CD14-positive monocyte (primary cell): ENCODE measurements at regions not wholly inside any gene's neighbourhood (a gene's known extent, or its start where the extent isn't known, plus 50 kb on each side); places are given as distances from the start of the nearest gene placed in this dataset.

Experiments used
- DNase-seq, 3 donors: peaks; one replicate each; pipeline ENCODE4 v3.0.0-alpha.2; 2011 to 2022
- H2AFZ ChIP-seq: 2 replicates; pipeline ENCODE4 v1.6.0; 2012; ENCODE audit warnings: mild to moderate bottlenecking, low read depth, low read length, inconsistent platforms; ENCODE audit not compliant: insufficient read depth, poor library complexity, severe bottlenecking
- H3K27ac ChIP-seq, 2 donors: 1 replicate in 1 of 2; 2 replicates in 1 of 2; pipeline ENCODE4 v1.5.1; 2012 to 2013; ENCODE audit warnings: low read length in 2 of 2, control low read depth in 1 of 2, inconsistent platforms in 1 of 2, low read depth in 1 of 2, mild to moderate bottlenecking in 1 of 2
- H3K27me3 ChIP-seq, 2 donors: one replicate each; pipeline versions ENCODE4 v1.6.0 to v1.6.1; 2011 to 2013; ENCODE audit warnings: low read length in 2 of 2; ENCODE audit not compliant: control insufficient read depth in 2 of 2, insufficient read depth in 2 of 2
- H3K36me3 ChIP-seq, 2 donors: replicated peaks in 1 of 2; 1 replicate in 1 of 2; 2 replicates in 1 of 2; pipeline versions ENCODE4 v1.5.1 to v1.6.1; 2012 to 2013; ENCODE audit warnings: low read length in 2 of 2, control low read depth in 1 of 2, inconsistent platforms in 1 of 2, mild to moderate bottlenecking in 1 of 2; ENCODE audit not compliant: insufficient read depth in 2 of 2, control insufficient read depth in 1 of 2
- H3K4me1 ChIP-seq, 2 donors: 1 replicate in 1 of 2; 2 replicates in 1 of 2; pipeline versions ENCODE4 v1.5.1 to v1.6.1; 2012 to 2013; ENCODE audit warnings: low read length in 2 of 2, control low read depth in 1 of 2, inconsistent platforms in 1 of 2, mild to moderate bottlenecking in 1 of 2, moderate library complexity in 1 of 2; ENCODE audit not compliant: insufficient read depth in 2 of 2, control insufficient read depth in 1 of 2
- H3K4me2 ChIP-seq: replicated peaks from 2 replicates; pipeline ENCODE3; 2012; ENCODE audit warnings: low read length, moderate library complexity, mild to moderate bottlenecking; ENCODE audit not compliant: poor library complexity, severe bottlenecking; ENCODE audit errors: extremely low read depth
- H3K4me3 ChIP-seq, 3 experiments: fragments of 200-600 bp in 1 of 3; sonication (generic) in 1 of 3; replicated peaks in 1 of 3; 1 replicate in 2 of 3; 2 replicates in 1 of 3; pipeline ENCODE4 v1.5.1; 2011 to 2013; ENCODE audit warnings: low read length in 3 of 3, mild to moderate bottlenecking in 3 of 3, control low read depth in 2 of 3, low read depth in 2 of 3, inconsistent platforms in 1 of 3, moderate library complexity in 1 of 3
- H3K79me2 ChIP-seq: 2 replicates; pipeline ENCODE4 v1.6.0; 2012; ENCODE audit warnings: mild to moderate bottlenecking, control low read depth, inconsistent platforms, low read length, moderate library complexity; ENCODE audit not compliant: insufficient read depth
- H3K9ac ChIP-seq: 2 replicates; pipeline ENCODE4 v1.6.0; 2017; ENCODE audit warnings: low read length, mild to moderate bottlenecking; ENCODE audit not compliant: insufficient read depth, poor library complexity, severe bottlenecking
- H3K9me3 ChIP-seq, 2 donors: replicated peaks in 1 of 2; 1 replicate in 1 of 2; 2 replicates in 1 of 2; pipeline versions ENCODE4 v1.5.1 to v1.6.1; 2012 to 2013; ENCODE audit warnings: low read length in 2 of 2, control low read depth in 1 of 2; ENCODE audit not compliant: control insufficient read depth in 1 of 2, insufficient read depth in 1 of 2
- H4K20me1 ChIP-seq: 2 replicates; pipeline ENCODE4 v1.6.0; 2012; ENCODE audit warnings: mild to moderate bottlenecking, low read length, control low read depth, moderate library complexity; ENCODE audit not compliant: insufficient read depth
- H3K27ac Mint-ChIP-seq, 7 donors: one replicate each; pipeline ENCODE4 v1.8.0; 2020; ENCODE audit warnings: mild to moderate bottlenecking in 7 of 7, mixed read lengths in 7 of 7, moderate library complexity in 6 of 7, inconsistent platforms in 2 of 7
- H3K27me3 Mint-ChIP-seq, 3 donors: one replicate each; pipeline ENCODE4 v1.8.0; 2021 to 2022; ENCODE audit warnings: low read depth in 3 of 3, mild to moderate bottlenecking in 3 of 3, mixed read lengths in 3 of 3, moderate library complexity in 3 of 3, inconsistent platforms in 1 of 3
- H3K36me3 Mint-ChIP-seq, 2 donors: one replicate each; pipeline ENCODE4 v1.8.0; 2020; ENCODE audit warnings: mixed read lengths in 2 of 2, inconsistent platforms in 1 of 2, mild to moderate bottlenecking in 1 of 2
- H3K4me1 Mint-ChIP-seq: one replicate; pipeline ENCODE4 v1.8.0; 2020; ENCODE audit warnings: mild to moderate bottlenecking, mixed read lengths
- H3K4me3 Mint-ChIP-seq, 2 donors: one replicate each; pipeline ENCODE4 v1.8.0; 2020; ENCODE audit warnings: mild to moderate bottlenecking in 2 of 2, mixed read lengths in 2 of 2, moderate library complexity in 1 of 2
- H3K9me3 Mint-ChIP-seq, 7 donors: one replicate each; pipeline ENCODE4 v1.8.0; 2020 to 2022; ENCODE audit warnings: mixed read lengths in 7 of 7, mild to moderate bottlenecking in 6 of 7, moderate library complexity in 6 of 7, inconsistent platforms in 2 of 7
- CTCF ChIP-seq: fragments of 200-600 bp; IDR thresholded peaks from one replicate; pipeline ENCODE4 v1.8.0; 2022; ENCODE audit warnings: antibody characterized with exemption, mild to moderate bottlenecking
- WGBS: methylation state at CpG from one replicate; pipeline ENCODE4 v1.1.5; 2013; ENCODE audit warnings: missing lambda C conversion rate; ENCODE audit not compliant: insufficient coverage; 5-methylcytosine and 5-hydroxymethylcytosine counted together
- intact Hi-C, 2 donors: fragments of 100-400 bp; cut with micrococcal nuclease; formaldehyde crosslinking; loops; one replicate each; pipeline versions ENCODE4 v1.15.0 to v1.15.1; 2023

- no peak for DNase-seq
- no peak overlapping the region for H3K4me3 ChIP-seq
- H3K27ac ChIP-seq, result no peak overlapping the region
- intact Hi-C loops, result no loop called here
- H3K9me3 Mint-ChIP-seq, result peaks cover 0 to 8% (median 5%) of the 10 kb centered on the region in 7 donors
- H3K4me1 Mint-ChIP-seq, result no peaks in the 10 kb centered on the region
- no peaks in the 10 kb centered on the region for H4K20me1 ChIP-seq
- no peaks in the 10 kb centered on the region for H3K36me3 ChIP-seq
- no peak overlapping the region for H3K4me2 ChIP-seq
- peaks cover 0 to 12% of the 10 kb centered on the region in 2 donors for H3K9me3 ChIP-seq
- no peaks in the 10 kb centered on the region for H3K36me3 Mint-ChIP-seq
- no peak overlapping the region for H3K9ac ChIP-seq
- H3K4me3 Mint-ChIP-seq, result no peak overlapping the region
- H2AFZ ChIP-seq, result no peak overlapping the region
- H3K27ac Mint-ChIP-seq, result no peak overlapping the region
- no peaks in the 10 kb centered on the region for H3K27me3 ChIP-seq
- 100% methylated on average over 1 of the region's 2 CpGs for WGBS
- no peak for TF ChIP-seq CTCF
- H3K27me3 Mint-ChIP-seq, result peaks cover 5 to 11% (median 10%) of the 10 kb centered on the region in 3 donors
- no peaks in the 10 kb centered on the region for H3K79me2 ChIP-seq
- H3K4me1 ChIP-seq, result no peaks in the 10 kb centered on the region
These were observed 441.6 kb downstream of the SIPA1L2 start for GRCh38 chr1:232188318-232188717.

GRCh38 chr1:232186931-232187330 lies 443.0 kb downstream of the SIPA1L2 start:
- no peak overlapping the region for H3K27ac Mint-ChIP-seq
- peaks cover 0 to 12% of the 10 kb centered on the region in 2 donors for H3K9me3 ChIP-seq
- no peak overlapping the region for H3K4me2 ChIP-seq
- DNase-seq, result no peak
- peaks cover 3 to 11% (median 10%) of the 10 kb centered on the region in 3 donors for H3K27me3 Mint-ChIP-seq
- no peaks in the 10 kb centered on the region for H3K36me3 Mint-ChIP-seq
- no peaks in the 10 kb centered on the region for H3K4me1 ChIP-seq
- H3K4me3 ChIP-seq, result no peak overlapping the region
- H3K9me3 Mint-ChIP-seq, result peaks cover 0 to 11% (median 5%) of the 10 kb centered on the region in 7 donors
- H3K27ac ChIP-seq, result no peak overlapping the region
- H3K4me3 Mint-ChIP-seq, result no peak overlapping the region
- no peaks in the 10 kb centered on the region for H3K79me2 ChIP-seq
- intact Hi-C loops, result no loop called here
- H4K20me1 ChIP-seq, result no peaks in the 10 kb centered on the region
- no peaks in the 10 kb centered on the region for H3K27me3 ChIP-seq
- TF ChIP-seq CTCF, result no peak
- no peak overlapping the region for H3K9ac ChIP-seq
- no peaks in the 10 kb centered on the region for H3K4me1 Mint-ChIP-seq
- 95% methylated on average over 2 of the region's 3 CpGs for WGBS
- H3K36me3 ChIP-seq, result no peaks in the 10 kb centered on the region
- H2AFZ ChIP-seq, result no peak overlapping the region
